Left ventricle myocardium inferior (tissue), 1 donor: ENCODE measurements at regions not wholly inside any gene's neighbourhood (a gene's known extent, or its start where the extent isn't known, plus 50 kb on each side); places are given as distances from the start of the nearest gene placed in this dataset.

ENCODE experiments used
- DNase-seq: peaks from one replicate; pipeline ENCODE4 v3.0.0-alpha.2; 2020
- H3K27ac ChIP-seq: fragments of 200-600 bp; replicated peaks from 2 replicates; pipeline ENCODE4 v1.8.0; 2021
- H3K27me3 ChIP-seq: fragments of 200-600 bp; 2 replicates; pipeline ENCODE4 v1.8.0; 2021; ENCODE audit warnings: low read depth
- H3K36me3 ChIP-seq: fragments of 200-600 bp; 2 replicates; pipeline ENCODE4 v1.8.0; 2021
- H3K4me1 ChIP-seq: fragments of 200-600 bp; 2 replicates; pipeline ENCODE4 v1.8.0; 2021
- H3K4me3 ChIP-seq: fragments of 200-600 bp; 2 replicates; pipeline ENCODE4 v1.8.0; 2021; ENCODE audit warnings: mild to moderate bottlenecking, moderate library complexity
- H3K9me3 ChIP-seq: fragments of 200-600 bp; replicated peaks from 2 replicates; pipeline ENCODE4 v1.8.0; 2021
- CTCF ChIP-seq: fragments of 200-600 bp; IDR thresholded peaks from 2 replicates; pipeline ENCODE4 v1.8.0; 2021; ENCODE audit warnings: antibody characterized with exemption, mild to moderate bottlenecking, borderline replicate concordance
- intact Hi-C: fragments of 100-400 bp; cut with micrococcal nuclease; formaldehyde crosslinking; loops from one replicate; pipeline ENCODE4 v1.11.0; 2022
- donor health status: DM: no; HTN: yes; CAD: no; lungs with severe emphysema.

GRCh38 chr10:37700886-37701780, 156.3 kb downstream of the ZNF248 start:
- no peak for TF ChIP-seq CTCF
- intact Hi-C loops: no loop called here
- H3K27me3 ChIP-seq: no peaks in the 10 kb centered on the region
- H3K4me1 ChIP-seq: no peaks in the 10 kb centered on the region
- no peak overlapping the region for H3K4me3 ChIP-seq
- DNase-seq: no peak
- H3K36me3 ChIP-seq: no peaks in the 10 kb centered on the region
- H3K27ac ChIP-seq: no peak overlapping the region
- peaks cover 4% of the 10 kb centered on the region for H3K9me3 ChIP-seq

GRCh38 chr10:37687581-37687980, 169.8 kb downstream of the ZNF248 start:
- no peaks in the 10 kb centered on the region for H3K4me1 ChIP-seq
- TF ChIP-seq CTCF: no peak
- H3K27ac ChIP-seq: no peak overlapping the region
- no peaks in the 10 kb centered on the region for H3K36me3 ChIP-seq
- no peak overlapping the region for H3K4me3 ChIP-seq
- H3K27me3 ChIP-seq: no peaks in the 10 kb centered on the region
- no peak for DNase-seq
- H3K9me3 ChIP-seq: peaks cover 36% of the 10 kb centered on the region
- intact Hi-C loops: no loop called here

- Histone ChIP-seq H3K36me3 (no peaks in the 10 kb centered on the region), H3K4me1 (no peaks in the 10 kb centered on the region), H3K4me3 (no peak overlapping the region), H3K9me3 (peaks cover 22% of the 10 kb centered on the region), H3K27me3 (peaks cover 13% of the 10 kb centered on the region), H3K27ac (no peak overlapping the region)
- no peak for TF ChIP-seq CTCF
- intact Hi-C loops: no loop called here
- no peak for DNase-seq
Observed at GRCh38 chr10:37685741-37686683, 171.4 kb downstream of the ZNF248 start.

GRCh38 chr10:37684765-37685164, 172.6 kb downstream of the ZNF248 start:
- intact Hi-C loops: no loop called here
- H3K4me1 ChIP-seq: no peaks in the 10 kb centered on the region
- no peak overlapping the region for H3K27ac ChIP-seq
- no peak overlapping the region for H3K4me3 ChIP-seq
- no peak for DNase-seq
- no peaks in the 10 kb centered on the region for H3K36me3 ChIP-seq
- H3K27me3 ChIP-seq: peaks cover 23% of the 10 kb centered on the region
- no peak for TF ChIP-seq CTCF
- peaks cover 9% of the 10 kb centered on the region for H3K9me3 ChIP-seq

GRCh38 chr10:37682617-37683016, 174.8 kb downstream of the ZNF248 start:
- intact Hi-C loops: no loop called here
- H3K27me3 ChIP-seq: peaks cover 23% of the 10 kb centered on the region
- no peak overlapping the region for H3K27ac ChIP-seq
- H3K9me3 ChIP-seq: no peaks in the 10 kb centered on the region
- no peaks in the 10 kb centered on the region for H3K36me3 ChIP-seq
- TF ChIP-seq CTCF: no peak
- no peak overlapping the region for H3K4me3 ChIP-seq
- no peaks in the 10 kb centered on the region for H3K4me1 ChIP-seq
- no peak for DNase-seq
